Endodermal cell (in vitro differentiated cells): ENCODE measurements at regions not wholly inside any gene's neighbourhood (a gene's known extent, or its start where the extent isn't known, plus 50 kb on each side); places are given as distances from the start of the nearest gene placed in this dataset.

Experiments
- DNase-seq: peaks from one replicate; pipeline ENCODE4 v3.0.0-alpha.2; 2017
- H3K27ac ChIP-seq: 2 replicates; pipeline ENCODE4 v1.5.1; 2013; ENCODE audit warnings: mild to moderate bottlenecking, low read depth, low read length, moderate library complexity
- H3K27me3 ChIP-seq: 2 replicates; pipeline ENCODE4 v1.6.1; 2013; ENCODE audit warnings: mild to moderate bottlenecking, low read length, moderate library complexity; ENCODE audit not compliant: insufficient read depth, control insufficient read depth, poor library complexity, severe bottlenecking
- H3K36me3 ChIP-seq: 2 replicates; pipeline ENCODE4 v1.7.0; 2013; ENCODE audit warnings: mild to moderate bottlenecking, low read length, moderate library complexity; ENCODE audit not compliant: control insufficient read depth, insufficient read depth
- H3K4me1 ChIP-seq: one replicate; pipeline ENCODE4 v1.7.0; 2013; ENCODE audit warnings: low read length; ENCODE audit not compliant: control insufficient read depth, insufficient read depth
- H3K4me3 ChIP-seq: 2 replicates; pipeline ENCODE4 v1.5.1; 2013; ENCODE audit warnings: mild to moderate bottlenecking, low read length, moderate library complexity
- H3K9ac ChIP-seq: 2 replicates; pipeline ENCODE4 v1.6.1; 2013; ENCODE audit warnings: mild to moderate bottlenecking, low read length, moderate library complexity; ENCODE audit not compliant: poor library complexity, severe bottlenecking; ENCODE audit errors: extremely low read depth
- H3K9me3 ChIP-seq: 2 replicates; pipeline ENCODE4 v1.6.1; 2013; ENCODE audit warnings: mild to moderate bottlenecking, low read length, moderate library complexity; ENCODE audit not compliant: control insufficient read depth
- H3K27ac Mint-ChIP-seq: 2 replicates; pipeline ENCODE4 v1.8.0; 2020; ENCODE audit warnings: mixed read lengths
- H3K27me3 Mint-ChIP-seq: 2 replicates; pipeline ENCODE4 v1.8.0; 2021; ENCODE audit warnings: mild to moderate bottlenecking, mixed read lengths; ENCODE audit not compliant: insufficient read depth
- H3K36me3 Mint-ChIP-seq: 2 replicates; pipeline ENCODE4 v1.8.0; 2020; ENCODE audit warnings: low read depth, mixed read lengths
- H3K4me1 Mint-ChIP-seq: 2 replicates; pipeline ENCODE4 v1.8.0; 2020; ENCODE audit warnings: mixed read lengths
- H3K4me3 Mint-ChIP-seq: 2 replicates; pipeline ENCODE4 v1.8.0; 2020; ENCODE audit warnings: mild to moderate bottlenecking, moderate library complexity, mixed read lengths
- H3K9me3 Mint-ChIP-seq: 2 replicates; pipeline ENCODE4 v1.8.0; 2020; ENCODE audit warnings: mild to moderate bottlenecking, mixed read lengths
- WGBS, 2 experiments: methylation state at CpG; one replicate each; pipeline versions ENCODE4 v1.1.5 to v1.1.7; 2013; ENCODE audit warnings: missing lambda C conversion rate in 2 of 2, mixed read lengths in 1 of 2; ENCODE audit not compliant: insufficient coverage in 1 of 2, insufficient read length in 1 of 2; 5-methylcytosine and 5-hydroxymethylcytosine counted together
- TF ChIP-seq, protein P1 (sequence below): fragments of 200-600 bp; sonication (generic); conservative IDR thresholded peaks from 2 replicates; pipeline ENCODE4 v1.5.0; 2021; ENCODE audit warnings: antibody characterized with exemption, mild to moderate bottlenecking

GRCh38 chr1:188476606-188477005 lies 1647.9 kb downstream of the PLA2G4A start:
- Mint-ChIP-seq H3K4me1 (peaks cover 4% of the 10 kb centered on the region), H3K27me3 (no peaks in the 10 kb centered on the region), H3K9me3 (no peaks in the 10 kb centered on the region), H3K4me3 (no peak overlapping the region), H3K36me3 (no peaks in the 10 kb centered on the region), H3K27ac (no peak overlapping the region)
- WGBS, 2 experiments = 93% methylated on average over 1 of the region's 1 CpG; no CpG with 5 or more reads in 1 of the 2 experiments
- Histone ChIP-seq H3K27me3 (no peaks in the 10 kb centered on the region), H3K4me3 (no peak overlapping the region), H3K9me3 (no peaks in the 10 kb centered on the region), H3K9ac (no peak overlapping the region), H3K36me3 (no peaks in the 10 kb centered on the region), H3K27ac (no peak overlapping the region), H3K4me1 (no peaks in the 10 kb centered on the region)
- TF ChIP-seq, protein P1, sequence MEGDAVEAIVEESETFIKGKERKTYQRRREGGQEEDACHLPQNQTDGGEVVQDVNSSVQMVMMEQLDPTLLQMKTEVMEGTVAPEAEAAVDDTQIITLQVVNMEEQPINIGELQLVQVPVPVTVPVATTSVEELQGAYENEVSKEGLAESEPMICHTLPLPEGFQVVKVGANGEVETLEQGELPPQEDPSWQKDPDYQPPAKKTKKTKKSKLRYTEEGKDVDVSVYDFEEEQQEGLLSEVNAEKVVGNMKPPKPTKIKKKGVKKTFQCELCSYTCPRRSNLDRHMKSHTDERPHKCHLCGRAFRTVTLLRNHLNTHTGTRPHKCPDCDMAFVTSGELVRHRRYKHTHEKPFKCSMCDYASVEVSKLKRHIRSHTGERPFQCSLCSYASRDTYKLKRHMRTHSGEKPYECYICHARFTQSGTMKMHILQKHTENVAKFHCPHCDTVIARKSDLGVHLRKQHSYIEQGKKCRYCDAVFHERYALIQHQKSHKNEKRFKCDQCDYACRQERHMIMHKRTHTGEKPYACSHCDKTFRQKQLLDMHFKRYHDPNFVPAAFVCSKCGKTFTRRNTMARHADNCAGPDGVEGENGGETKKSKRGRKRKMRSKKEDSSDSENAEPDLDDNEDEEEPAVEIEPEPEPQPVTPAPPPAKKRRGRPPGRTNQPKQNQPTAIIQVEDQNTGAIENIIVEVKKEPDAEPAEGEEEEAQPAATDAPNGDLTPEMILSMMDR = no peak
- no peak for DNase-seq

DNA sequence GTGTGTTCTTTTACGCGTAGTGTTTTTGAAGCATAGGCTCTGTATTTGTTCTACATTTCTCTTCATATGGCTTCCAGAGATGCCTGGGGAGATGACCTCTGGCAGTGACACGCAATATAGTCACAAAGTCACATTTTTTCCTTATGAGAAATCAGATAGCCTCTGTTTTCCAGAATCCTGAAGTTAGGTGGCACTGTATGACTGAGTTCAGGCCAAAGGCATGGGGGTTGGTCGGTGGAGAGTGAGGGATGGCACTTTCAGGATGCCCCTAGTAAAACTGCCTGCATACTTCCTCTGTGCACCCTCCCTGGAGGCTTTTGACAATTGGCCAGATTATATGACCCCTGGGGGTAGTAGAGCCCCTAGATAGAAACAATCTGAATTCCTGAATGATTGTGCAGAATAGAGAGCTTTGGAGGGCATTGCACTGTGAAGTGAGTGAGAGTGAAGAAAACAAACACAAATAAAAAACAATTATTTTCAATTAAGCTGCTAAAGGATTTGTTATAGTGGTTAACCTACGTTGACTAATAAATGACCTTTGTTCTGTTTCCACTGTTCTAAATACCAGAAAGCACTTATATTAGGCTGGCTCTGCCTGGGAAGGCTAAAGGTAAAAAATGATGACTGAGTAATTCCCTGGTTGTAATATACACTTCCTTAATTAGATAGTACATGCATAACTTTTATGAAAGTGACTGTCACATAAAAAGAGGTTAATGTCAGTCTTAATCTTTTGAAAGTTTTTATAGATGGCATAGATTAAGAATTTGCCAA lies 1660.8 kb downstream of the PLA2G4A start:
- Histone ChIP-seq H3K4me1 (no peaks in the 10 kb centered on the region), H3K4me3 (no peak overlapping the region), H3K36me3 (no peaks in the 10 kb centered on the region), H3K9me3 (no peaks in the 10 kb centered on the region), H3K27me3 (no peaks in the 10 kb centered on the region), H3K27ac (no peak overlapping the region), H3K9ac (no peak overlapping the region)
- no peak overlapping the region for H3K27ac Mint-ChIP-seq
- H3K4me3 Mint-ChIP-seq = no peak overlapping the region
- no peaks in the 10 kb centered on the region for H3K9me3 Mint-ChIP-seq
- peaks cover 2% of the 10 kb centered on the region for H3K4me1 Mint-ChIP-seq
- H3K36me3 Mint-ChIP-seq = no peaks in the 10 kb centered on the region
- no peaks in the 10 kb centered on the region for H3K27me3 Mint-ChIP-seq
- DNase-seq = peak; percentile 48
- TF ChIP-seq, protein P1 = no peak
- 76% methylated on average over 5 of the region's 5 CpGs; no CpG with 5 or more reads in 1 of the 2 experiments for WGBS, 2 experiments

- TF ChIP-seq, protein P1 = no peak
- no peak overlapping the region for H3K27ac ChIP-seq
- H3K36me3 ChIP-seq = no peaks in the 10 kb centered on the region
- no peaks in the 10 kb centered on the region for H3K4me1 ChIP-seq
- Mint-ChIP-seq H3K27ac (no peak overlapping the region), H3K27me3 (no peaks in the 10 kb centered on the region), H3K36me3 (no peaks in the 10 kb centered on the region), H3K4me1 (no peaks in the 10 kb centered on the region), H3K9me3 (peaks cover 10% of the 10 kb centered on the region), H3K4me3 (no peak overlapping the region)
- WGBS, 2 experiments = 89 to 95% methylated on average over 1 of the region's 1 CpG
- H3K4me3 ChIP-seq = no peak overlapping the region
- DNase-seq = no peak
- H3K27me3 ChIP-seq = no peaks in the 10 kb centered on the region
- H3K9me3 ChIP-seq = peaks cover 5% of the 10 kb centered on the region
- no peak overlapping the region for H3K9ac ChIP-seq
Measured at GRCh38 chr1:188496506-188496905, 1667.8 kb downstream of the PLA2G4A start.
